ENCODE measurements at regions not wholly inside any gene's neighbourhood (a gene's known extent, or its start where the extent isn't known, plus 50 kb on each side); places are given as distances from the start of the nearest gene placed in this dataset.
A peak's percentile ranks its signal among the peaks of the same experiment; 100 is the strongest.
"Not testable (repeated sequence)": the region's sequence is repeated elsewhere in the genome, so short reads cannot be mapped to it uniquely, and the experiment has no call there.

GRCh38 chr10:22097696-22098095 is 94.2 kb upstream of the DNAJC1 start:
- no peaks in the 10 kb centered on the region for H3K27me3 ChIP-seq
- no peak for DNase-seq
- no peak for ATAC-seq
- H3K4me3 ChIP-seq = no peak overlapping the region
- no peaks in the 10 kb centered on the region for H3K9me3 ChIP-seq
- no peaks in the 10 kb centered on the region for H3K4me1 ChIP-seq
- no peak overlapping the region for H3K27ac ChIP-seq
- intact Hi-C loops (cut with DNase I; ENCODE audit: low total_unique reads) = no loop called here
- no peaks in the 10 kb centered on the region for H3K36me3 ChIP-seq
- in situ Hi-C loops (cut with MboI; ENCODE audit: low sequenced_read_pairs in 4 of 4) = no loop called here
- TF ChIP-seq CTCF (IDR thresholded peaks at IDR 0.05 in 4 of 5, conservative IDR thresholded peaks at IDR 0.05 in 1 of 5) = no peak
- no peak for TF ChIP-seq POLR2A (IDR thresholded peaks at IDR 0.05)

GRCh38 chr10:22091260-22091659 is 87.7 kb upstream of the DNAJC1 start:
- intact Hi-C loops (cut with DNase I; ENCODE audit: low total_unique reads); ATAC-seq; H3K27me3 ChIP-seq; in situ Hi-C loops (cut with MboI; ENCODE audit: low sequenced_read_pairs in 4 of 4); DNase-seq; H3K9me3 ChIP-seq; H3K27ac ChIP-seq; H3K4me3 ChIP-seq; H3K36me3 ChIP-seq: not testable (repeated sequence)
- peaks cover 10 to 11% of the 10 kb centered on the region in 2 donors for H3K4me1 ChIP-seq

GRCh38 chr10:22087402-22087738 is 83.8 kb upstream of the DNAJC1 start:
- intact Hi-C loops (cut with DNase I; ENCODE audit: low total_unique reads) = loop anchor here (2.0 to 10.0 kb wide), 3 partner anchors 85 to 237 kb away; partner anchors contain the start of genes BMI1 and DNAJC1
- Histone ChIP-seq H3K4me3 (peak overlapping the region in 1 of 4 donors; percentile 32), H3K27ac (peak overlapping the region in 3 of 4 donors; percentile 69 to 72 (median 70)), H3K27me3 (no peaks in the 10 kb centered on the region), H3K4me1 (peaks cover 13 to 16% of the 10 kb centered on the region in 2 donors), H3K9me3 (no peaks in the 10 kb centered on the region), H3K36me3 (no peaks in the 10 kb centered on the region)
- DNase-seq (no peak), ATAC-seq (no peak)
- TF ChIP-seq CTCF (IDR thresholded peaks at IDR 0.05 in 4 of 5, conservative IDR thresholded peaks at IDR 0.05 in 1 of 5) (no peak), POLR2A (IDR thresholded peaks at IDR 0.05) (no peak)
- in situ Hi-C loops (cut with MboI; ENCODE audit: low sequenced_read_pairs in 4 of 4) = no loop called here

GRCh38 chr10:22086730-22087401 is 83.3 kb upstream of the DNAJC1 start:
- intact Hi-C loops (cut with DNase I; ENCODE audit: low total_unique reads) (loop anchor here (2.0 to 10.0 kb wide), 3 partner anchors 84 to 238 kb away; partner anchors contain the start of genes BMI1 and DNAJC1), in situ Hi-C loops (cut with MboI; ENCODE audit: low sequenced_read_pairs in 4 of 4) (no loop called here)
- Histone ChIP-seq H3K27ac (peak overlapping the region; percentile 62 to 72 (median 70)), H3K36me3 (no peaks in the 10 kb centered on the region), H3K9me3 (no peaks in the 10 kb centered on the region), H3K4me3 (peak overlapping the region in 3 of 4 donors; percentile 6 to 32 (median 12)), H3K4me1 (peaks cover 13 to 16% of the 10 kb centered on the region in 2 donors), H3K27me3 (no peaks in the 10 kb centered on the region)
- TF ChIP-seq CTCF (IDR thresholded peaks at IDR 0.05 in 4 of 5, conservative IDR thresholded peaks at IDR 0.05 in 1 of 5) (no peak), POLR2A (IDR thresholded peaks at IDR 0.05) (no peak)
- peak; percentile 99 for ATAC-seq
- peak; percentile 85 to 86 for DNase-seq

GRCh38 chr10:22079921-22080320 is 76.4 kb upstream of the DNAJC1 start:
- in situ Hi-C loops (cut with MboI; ENCODE audit: low sequenced_read_pairs in 4 of 4); H3K27ac ChIP-seq; H3K27me3 ChIP-seq; H3K4me3 ChIP-seq; H3K9me3 ChIP-seq; H3K36me3 ChIP-seq; ATAC-seq; H3K4me1 ChIP-seq; DNase-seq: not testable (repeated sequence)
- intact Hi-C loops (cut with DNase I; ENCODE audit: low total_unique reads) = loop anchor here (10.0 kb wide), 2 partner anchors 175 to 245 kb away; partner anchors contain the start of gene BMI1

Data from gastrocnemius medialis (tissue), 4 donors.